ENCODE measurements at regions not wholly inside any gene's neighbourhood (a gene's known extent, or its start where the extent isn't known, plus 50 kb on each side); places are given as distances from the start of the nearest gene placed in this dataset.

- TF ChIP-seq CTCF (IDR thresholded peaks at IDR 0.05) = peak in 1 of 6 experiments; percentile 9
- TF ChIP-seq POLR2A (IDR thresholded peaks at IDR 0.05) = peak in 1 of 2 donors; percentile 30
Measured at GRCh38 chr16:85361441-85362118, 249.3 kb upstream of the CIBAR2 start.

All from thyroid gland (tissue), 4 donors.